WERI-Rb-1 (cell line): ENCODE measurements at regions not wholly inside any gene's neighbourhood (a gene's known extent, or its start where the extent isn't known, plus 50 kb on each side); places are given as distances from the start of the nearest gene placed in this dataset.

Experiments used
- DNase-seq: peaks from one replicate; pipeline ENCODE4 v3.0.0-alpha.2; 2020
- H3K27ac ChIP-seq: fragments of 250-450 bp; sonication (Bioruptor Pico); 2 replicates; pipeline ENCODE4 v1.5.1; 2020; ENCODE audit warnings: mild to moderate bottlenecking, moderate library complexity
- H3K27me3 ChIP-seq: fragments of 250-450 bp; sonication (Bioruptor Pico); 2 replicates; pipeline ENCODE4 v1.5.1; 2021; ENCODE audit warnings: mild to moderate bottlenecking, low read depth, moderate library complexity; ENCODE audit not compliant: insufficient read depth, severe bottlenecking
- H3K36me3 ChIP-seq: fragments of 250-450 bp; sonication (Bioruptor Pico); 2 replicates; pipeline ENCODE4 v1.5.1; 2020; ENCODE audit warnings: mild to moderate bottlenecking, moderate library complexity
- H3K4me3 ChIP-seq: 2 replicates; pipeline ENCODE4 v1.5.1; 2011; ENCODE audit warnings: low read depth, mild to moderate bottlenecking, control low read depth, low read length
- H3K9me3 ChIP-seq: fragments of 250-450 bp; sonication (Bioruptor Pico); 2 replicates; pipeline ENCODE4 v1.5.1; 2021; ENCODE audit warnings: mild to moderate bottlenecking, moderate library complexity; ENCODE audit not compliant: severe bottlenecking
- CTCF ChIP-seq: IDR thresholded peaks from 2 replicates; pipeline ENCODE4 v1.5.1; 2011; ENCODE audit warnings: low read depth, mild to moderate bottlenecking, control low read depth, inconsistent platforms, low read length

GRCh38 chr17:69605571-69605970, 191.1 kb downstream of the MAP2K6 start:
- TF ChIP-seq CTCF, result no peak
- Histone ChIP-seq H3K27ac (no peak overlapping the region), H3K4me3 (no peak overlapping the region), H3K36me3 (no peaks in the 10 kb centered on the region), H3K27me3 (no peaks in the 10 kb centered on the region), H3K9me3 (no peaks in the 10 kb centered on the region)
- DNase-seq, result no peak

- TF ChIP-seq CTCF, result no peak
- Histone ChIP-seq H3K27me3 (no peaks in the 10 kb centered on the region), H3K36me3 (no peaks in the 10 kb centered on the region), H3K4me3 (no peak overlapping the region), H3K9me3 (no peaks in the 10 kb centered on the region), H3K27ac (peak overlapping the region; percentile 77)
- no peak for DNase-seq
Measured at GRCh38 chr17:69606142-69606800, 191.8 kb downstream of the MAP2K6 start.

GRCh38 chr17:69607162-69607834, 192.8 kb downstream of the MAP2K6 start:
- DNase-seq, result peak; percentile 89
- H3K4me3 ChIP-seq, result no peak overlapping the region
- peak overlapping the region; percentile 77 for H3K27ac ChIP-seq

GRCh38 chr17:69608141-69608540, 193.6 kb downstream of the MAP2K6 start:
- Histone ChIP-seq H3K4me3 (no peak overlapping the region), H3K27me3 (no peaks in the 10 kb centered on the region), H3K27ac (peak overlapping the region; percentile 77), H3K9me3 (no peaks in the 10 kb centered on the region), H3K36me3 (no peaks in the 10 kb centered on the region)
- no peak for TF ChIP-seq CTCF
- DNase-seq, result no peak

More at GRCh38 chr17:69607162-69607834, 192.8 kb downstream of the MAP2K6 start:
- peak; percentile 83 for TF ChIP-seq CTCF
- no peaks in the 10 kb centered on the region for H3K36me3 ChIP-seq
- H3K27me3 ChIP-seq, result no peaks in the 10 kb centered on the region
- H3K9me3 ChIP-seq, result no peaks in the 10 kb centered on the region

- no peak for DNase-seq
- TF ChIP-seq CTCF, result no peak
- peaks cover 2% of the 10 kb centered on the region for H3K9me3 ChIP-seq
- 0 out of 2 replicates have a peak overlapping the region, but pooled peaks have one; percentile 3 for H3K27ac ChIP-seq
- no peaks in the 10 kb centered on the region for H3K27me3 ChIP-seq
- H3K4me3 ChIP-seq, result no peak overlapping the region
- no peaks in the 10 kb centered on the region for H3K36me3 ChIP-seq
Measured at GRCh38 chr17:69608808-69609472, 194.4 kb downstream of the MAP2K6 start.
